ENCODE measurements at regions not wholly inside any gene's neighbourhood (a gene's known extent, or its start where the extent isn't known, plus 50 kb on each side); places are given as distances from the start of the nearest gene placed in this dataset.

DNA sequence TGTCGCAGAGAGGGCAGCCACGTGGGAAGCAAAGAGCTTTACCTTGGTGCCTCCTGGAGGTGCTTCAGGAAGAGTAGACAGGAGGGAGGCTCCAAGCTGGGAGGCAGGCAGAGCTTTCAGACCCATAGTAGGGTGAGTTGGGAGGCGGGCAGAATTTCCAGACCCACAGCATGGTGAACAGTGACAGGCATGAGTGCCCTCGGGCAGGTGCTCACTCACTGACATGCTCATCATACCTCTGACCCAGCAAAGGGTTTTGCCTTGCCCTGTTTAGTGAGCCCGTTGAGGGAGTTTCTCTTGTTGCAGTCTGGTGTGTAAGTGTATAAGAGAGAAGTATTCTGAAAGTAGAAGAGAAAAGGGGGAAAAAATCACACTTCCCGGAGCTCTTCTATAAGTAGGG lies 86.4 kb upstream of the NTM start:
- TF ChIP-seq, protein P1, sequence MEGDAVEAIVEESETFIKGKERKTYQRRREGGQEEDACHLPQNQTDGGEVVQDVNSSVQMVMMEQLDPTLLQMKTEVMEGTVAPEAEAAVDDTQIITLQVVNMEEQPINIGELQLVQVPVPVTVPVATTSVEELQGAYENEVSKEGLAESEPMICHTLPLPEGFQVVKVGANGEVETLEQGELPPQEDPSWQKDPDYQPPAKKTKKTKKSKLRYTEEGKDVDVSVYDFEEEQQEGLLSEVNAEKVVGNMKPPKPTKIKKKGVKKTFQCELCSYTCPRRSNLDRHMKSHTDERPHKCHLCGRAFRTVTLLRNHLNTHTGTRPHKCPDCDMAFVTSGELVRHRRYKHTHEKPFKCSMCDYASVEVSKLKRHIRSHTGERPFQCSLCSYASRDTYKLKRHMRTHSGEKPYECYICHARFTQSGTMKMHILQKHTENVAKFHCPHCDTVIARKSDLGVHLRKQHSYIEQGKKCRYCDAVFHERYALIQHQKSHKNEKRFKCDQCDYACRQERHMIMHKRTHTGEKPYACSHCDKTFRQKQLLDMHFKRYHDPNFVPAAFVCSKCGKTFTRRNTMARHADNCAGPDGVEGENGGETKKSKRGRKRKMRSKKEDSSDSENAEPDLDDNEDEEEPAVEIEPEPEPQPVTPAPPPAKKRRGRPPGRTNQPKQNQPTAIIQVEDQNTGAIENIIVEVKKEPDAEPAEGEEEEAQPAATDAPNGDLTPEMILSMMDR (IDR thresholded peaks at IDR 0.05), result no peak
- TF ChIP-seq POLR2A (IDR thresholded peaks at IDR 0.05), result no peak

Measured in right lobe of liver (tissue), 4 donors.